ENCODE measurements at regions not wholly inside any gene's neighbourhood (a gene's known extent, or its start where the extent isn't known, plus 50 kb on each side); places are given as distances from the start of the nearest gene placed in this dataset.
"Not testable (repeated sequence)": the region's sequence is repeated elsewhere in the genome, so short reads cannot be mapped to it uniquely, and the experiment has no call there.

DNA sequence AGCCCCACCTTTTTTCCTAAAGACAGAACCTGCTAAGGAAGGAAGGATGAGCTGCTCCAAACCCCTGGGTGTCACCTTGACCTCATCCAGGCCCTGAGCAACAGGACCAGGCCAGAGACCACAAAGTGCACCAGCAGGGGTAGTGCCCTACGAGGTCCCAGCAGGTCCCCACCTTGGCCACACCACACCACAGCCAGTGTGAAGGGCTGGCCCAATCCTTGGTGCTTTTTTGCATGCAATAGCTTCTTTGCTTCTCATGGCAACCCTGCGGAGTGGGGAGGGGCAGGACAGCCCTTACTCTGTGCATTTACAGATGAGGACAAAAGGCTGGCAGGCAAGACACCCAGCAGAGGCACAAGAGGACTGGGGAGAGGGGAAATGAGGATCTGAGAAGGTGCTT, 352.6 kb downstream of the BCL11B start:
- no peak for DNase-seq

DNA sequence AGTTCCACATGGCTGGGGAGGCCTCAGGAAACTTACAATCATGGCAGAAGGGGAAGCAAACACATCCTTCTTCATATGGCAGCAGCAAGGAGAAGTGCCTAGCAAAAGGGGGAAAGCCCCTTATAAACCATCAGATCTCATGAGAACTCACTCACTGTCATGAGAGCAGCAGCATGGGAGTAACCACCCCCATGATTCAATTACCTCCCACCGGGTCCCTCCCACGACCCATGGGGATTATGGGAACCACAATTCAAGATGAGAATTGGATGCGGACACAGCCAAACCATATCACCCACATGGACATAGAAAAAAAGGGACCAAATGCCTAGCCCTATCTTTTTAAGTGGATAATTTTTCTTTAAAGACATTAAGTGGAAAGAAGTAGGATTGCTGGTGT, 350.7 kb downstream of the BCL11B start:
- DNase-seq = not testable (repeated sequence)

- DNase-seq = no peak
Measured at GRCh38 chr14:98923596-98923995, 348.4 kb downstream of the BCL11B start.

DNA sequence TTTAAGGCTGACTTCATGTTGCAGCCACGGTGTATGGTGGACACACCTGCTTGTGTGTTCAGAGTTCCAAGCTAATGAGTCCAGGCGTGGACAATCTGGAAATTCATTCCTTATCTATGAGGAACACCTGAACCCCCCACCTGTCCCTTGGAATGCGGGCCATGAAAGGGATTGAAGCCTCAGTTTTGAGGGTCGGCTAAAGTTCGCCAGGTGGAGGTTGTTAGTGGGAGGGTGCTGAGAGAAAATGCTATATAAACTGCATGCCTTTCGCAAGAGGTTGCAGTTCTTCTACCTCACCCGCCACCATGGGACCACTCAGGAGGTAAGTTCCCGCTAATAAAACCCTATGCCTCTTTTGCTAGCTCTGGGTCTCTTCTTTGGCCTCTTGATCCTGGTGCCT, 348.0 kb downstream of the BCL11B start:
- DNase-seq = no peak

DNA sequence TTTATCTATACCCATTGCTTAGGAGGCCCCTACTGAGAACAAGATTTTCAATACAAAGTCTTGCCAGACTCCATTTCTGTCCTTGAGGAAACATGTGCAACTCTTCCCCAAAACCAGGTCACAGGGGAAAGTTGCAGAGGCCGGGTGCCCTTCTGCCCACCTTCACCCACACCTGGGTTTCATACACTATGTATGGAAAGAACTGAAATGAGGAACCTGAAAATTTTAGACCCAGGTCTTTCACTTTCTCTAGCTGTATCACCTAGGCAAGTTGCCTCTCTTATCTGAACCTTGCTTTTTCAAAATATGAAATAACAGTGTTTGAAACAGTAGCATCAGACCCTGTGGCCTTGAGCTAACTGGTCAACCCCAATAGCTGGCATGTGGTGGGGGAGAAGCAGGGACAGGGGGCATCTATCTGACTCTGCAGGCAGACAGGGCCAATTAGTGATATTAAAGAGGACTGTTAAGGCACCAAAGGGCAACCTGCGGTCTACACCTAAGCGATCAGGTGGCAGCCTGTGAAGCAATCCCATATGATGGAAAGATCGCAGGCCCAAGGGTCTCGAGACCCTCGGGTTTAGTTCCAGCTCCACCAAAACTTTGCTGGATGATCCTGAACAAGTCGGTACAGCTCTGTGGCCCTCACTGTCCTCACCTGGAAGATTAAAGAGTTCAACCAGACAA, 346.5 kb downstream of the BCL11B start:
- no peak for DNase-seq

GRCh38 chr14:98926146-98926545, 345.9 kb downstream of the BCL11B start:
- no peak for DNase-seq

DNA sequence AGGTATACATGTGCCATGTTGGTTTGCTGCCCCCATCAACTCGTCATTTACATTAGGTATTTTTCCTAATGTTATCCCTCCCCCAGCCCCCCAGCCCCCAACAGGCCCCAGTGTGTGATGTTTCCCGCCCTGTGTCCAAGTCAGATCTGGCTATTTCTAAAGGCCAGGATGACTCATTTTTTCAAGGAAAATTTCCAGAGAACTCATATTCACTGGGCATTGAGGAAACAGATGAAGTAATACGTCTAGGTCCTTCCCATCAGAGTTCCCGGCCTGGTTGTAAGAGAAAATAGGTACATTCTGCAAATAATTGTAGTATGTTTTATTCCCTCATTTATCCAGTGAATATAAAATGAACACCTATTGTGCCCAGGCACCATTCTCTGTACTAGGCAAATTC, 345.2 kb downstream of the BCL11B start:
- DNase-seq = no peak

DNA sequence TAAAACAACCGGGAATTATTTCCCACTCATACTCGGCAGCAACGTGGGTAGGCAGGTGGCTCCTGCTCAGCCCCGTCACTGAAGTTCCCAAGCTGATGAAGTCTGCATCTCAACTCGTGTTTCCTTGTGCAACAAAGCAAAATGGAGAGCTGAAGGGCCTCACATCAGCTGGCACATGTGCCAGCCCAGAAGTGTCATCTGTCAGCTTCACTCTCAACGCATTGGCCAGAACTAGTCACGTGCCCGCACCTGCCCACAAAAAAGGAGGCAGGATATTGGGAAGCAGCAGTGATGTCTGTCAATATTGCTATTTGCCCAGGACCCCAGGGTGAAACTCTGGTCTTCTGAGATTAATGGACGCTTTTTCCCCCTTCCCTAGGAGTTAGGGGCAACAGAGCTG, 344.0 kb downstream of the BCL11B start:
- DNase-seq = no peak

DNA sequence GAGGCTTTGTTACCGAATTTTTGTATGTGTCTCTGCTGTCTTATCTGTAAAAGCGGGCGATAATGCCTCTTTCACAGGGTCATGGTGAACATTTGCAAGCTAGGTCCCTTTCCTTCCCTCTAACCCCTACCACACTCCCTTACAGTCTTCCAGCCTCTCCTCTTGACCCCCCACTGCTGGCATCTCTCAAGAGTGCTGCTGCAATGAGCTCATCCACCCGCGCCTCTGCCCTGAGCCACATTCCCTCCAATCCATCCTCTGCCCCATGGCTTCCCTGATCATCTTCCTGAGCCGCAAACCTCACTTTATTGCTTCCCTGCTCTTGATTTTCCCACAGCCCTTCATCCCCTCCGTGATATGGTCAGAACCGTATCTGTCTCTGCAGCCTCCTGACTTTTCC, 343.6 kb downstream of the BCL11B start:
- DNase-seq = no peak

DNA sequence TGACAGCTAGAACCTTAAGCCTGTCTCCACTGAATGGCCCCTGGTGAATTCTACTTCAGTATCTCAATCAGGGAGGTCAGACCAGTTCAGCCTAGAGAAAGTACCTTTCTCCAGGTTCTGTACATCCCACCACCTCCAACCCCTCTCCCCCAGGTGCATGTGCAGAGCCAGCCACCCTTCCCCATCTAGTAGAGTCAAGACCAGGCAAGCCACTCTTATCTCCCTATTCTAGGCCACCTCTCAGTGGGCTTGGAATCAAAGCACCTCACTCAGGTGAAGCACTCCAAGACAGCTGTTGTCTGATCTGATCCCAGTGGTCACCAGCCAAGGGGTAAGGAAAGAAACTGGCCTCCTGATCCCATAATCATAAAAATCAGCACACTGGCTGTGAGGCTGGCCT, 340.9 kb downstream of the BCL11B start:
- no peak for DNase-seq

DNA sequence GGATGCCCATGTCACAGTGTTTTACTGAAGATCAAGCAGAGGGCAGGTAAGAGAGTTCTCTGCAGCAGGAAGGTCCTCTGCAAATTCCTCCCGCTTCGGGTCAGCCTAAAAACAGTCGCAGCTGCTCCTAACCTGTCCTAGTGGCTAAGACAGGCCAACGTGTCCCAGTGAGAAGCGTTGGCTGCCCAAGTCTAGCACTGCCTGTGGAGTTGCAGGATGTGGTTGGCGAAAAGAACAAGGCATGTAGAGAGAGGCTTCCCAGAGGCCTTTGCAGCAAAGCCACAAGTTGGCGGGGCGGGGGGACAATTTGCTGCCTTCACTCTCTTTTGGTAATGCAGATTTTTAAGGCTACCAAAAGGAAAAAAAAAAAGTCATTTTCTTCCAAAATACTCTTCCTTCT, 340.1 kb downstream of the BCL11B start:
- DNase-seq = no peak

- no peak for DNase-seq
Measured at GRCh38 chr14:98932431-98933325, 339.3 kb downstream of the BCL11B start.

DNA sequence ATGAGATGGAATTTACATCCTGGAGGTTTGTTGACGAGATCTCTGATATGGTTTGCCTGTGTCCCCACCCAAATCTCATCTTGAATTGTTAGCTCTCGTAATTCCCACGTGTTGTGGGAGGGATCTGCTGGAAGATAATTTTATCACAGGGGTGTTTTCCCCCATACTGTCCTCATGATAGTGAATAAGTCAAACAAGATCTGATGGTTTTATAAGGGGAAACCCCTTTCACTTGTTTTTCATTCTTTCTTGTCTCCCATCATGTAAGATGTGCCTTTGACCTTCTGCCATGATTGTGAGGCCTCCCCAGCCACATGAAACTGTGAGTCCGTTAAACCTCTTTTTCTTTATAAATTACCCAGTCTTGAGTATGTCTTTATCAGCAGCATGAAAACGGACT, 337.4 kb downstream of the BCL11B start:
- not testable (repeated sequence) for DNase-seq

- DNase-seq = no peak
Measured at GRCh38 chr14:98935921-98936320, 336.1 kb downstream of the BCL11B start.

- no peak for DNase-seq
Measured at GRCh38 chr14:98937021-98937420, 335.0 kb downstream of the BCL11B start.

GRCh38 chr14:98937712-98938505, 334.1 kb downstream of the BCL11B start:
- no peak for DNase-seq

DNA sequence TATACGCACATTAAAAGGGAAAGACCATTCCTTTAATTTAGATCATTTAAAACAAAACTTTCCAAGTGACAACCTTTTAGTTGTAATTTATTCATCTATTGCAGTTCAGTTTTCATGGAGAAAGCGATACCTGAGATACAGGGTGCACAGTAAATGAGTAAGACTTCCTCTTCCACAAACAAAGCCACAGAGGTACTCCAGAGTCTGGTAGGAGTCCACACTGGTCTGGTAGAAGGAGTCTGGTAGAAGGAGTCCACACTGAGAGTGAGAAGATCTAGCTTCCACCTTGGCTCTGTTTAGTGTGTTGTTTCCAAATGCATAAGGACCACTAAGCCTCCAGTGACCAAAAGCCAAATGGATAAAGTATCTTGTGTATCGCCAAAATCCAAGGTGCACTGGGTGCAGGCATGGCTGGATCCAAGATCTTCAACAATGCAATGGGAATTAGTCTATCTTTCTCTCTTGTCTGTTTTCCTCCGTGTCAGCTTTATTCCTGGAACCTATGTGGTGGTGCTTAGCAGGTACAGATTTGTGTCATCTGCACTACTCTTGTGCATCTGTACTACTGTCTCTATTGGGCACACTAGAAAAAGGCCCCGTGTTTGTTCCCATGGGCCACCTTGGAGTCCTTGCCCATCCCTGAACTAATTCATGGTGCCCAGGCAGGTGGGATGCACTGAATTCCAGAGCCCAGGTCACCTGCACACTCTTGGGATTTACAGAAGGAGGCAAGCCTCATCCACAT, 331.1 kb downstream of the BCL11B start:
- DNase-seq = no peak

- DNase-seq = no peak
Measured at GRCh38 chr14:98941481-98941880, 330.5 kb downstream of the BCL11B start.

DNA sequence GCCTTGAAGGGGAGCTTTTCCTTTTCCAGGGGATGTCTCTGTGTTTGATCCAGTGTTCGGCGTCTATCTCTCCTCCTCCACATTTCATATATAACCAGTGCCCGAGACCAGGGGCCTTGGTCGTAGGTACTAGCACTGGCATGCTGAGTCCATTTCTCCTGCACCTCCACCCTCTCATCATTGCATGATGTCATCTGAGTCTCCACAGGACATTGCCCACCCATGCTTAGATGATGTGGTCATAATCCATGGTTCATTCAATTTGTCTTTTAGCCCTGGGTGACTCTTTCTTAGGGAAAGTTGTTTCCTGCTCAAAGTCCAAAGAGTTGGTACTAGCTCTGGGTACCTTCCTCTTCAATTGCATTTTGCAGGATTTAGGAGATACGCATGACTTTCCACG, 328.1 kb downstream of the BCL11B start:
- DNase-seq = no peak

GRCh38 chr14:98944989-98945388, 327.0 kb downstream of the BCL11B start:
- no peak for DNase-seq

- peak; percentile 29 for DNase-seq
Measured at GRCh38 chr14:98945611-98946570, 326.1 kb downstream of the BCL11B start.

DNA sequence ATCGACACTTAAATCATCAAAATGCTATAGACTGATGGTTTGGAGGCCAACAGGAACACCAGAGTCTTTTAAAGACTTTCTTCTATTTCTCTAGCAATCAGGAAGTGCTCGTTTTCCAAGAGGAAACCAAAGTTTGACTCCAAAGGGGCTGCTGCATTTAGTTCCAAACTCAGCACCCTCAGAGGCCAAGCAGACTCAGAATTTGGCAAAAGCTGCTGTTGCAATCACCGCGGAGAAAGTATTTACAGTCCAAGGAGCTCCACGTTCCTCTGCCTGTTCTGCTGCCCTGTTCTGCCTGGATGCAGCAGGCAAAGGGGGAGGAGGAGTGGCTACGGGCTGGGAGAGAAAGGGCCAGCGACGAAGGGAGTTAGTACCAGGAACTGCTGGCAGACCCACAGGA, 325.1 kb downstream of the BCL11B start:
- peak; percentile 15 for DNase-seq
